ENCODE measurements at regions not wholly inside any gene's neighbourhood (a gene's known extent, or its start where the extent isn't known, plus 50 kb on each side); places are given as distances from the start of the nearest gene placed in this dataset.

GRCh38 chr17:52228823-52229222 is 70.3 kb upstream of the CA10 start:
- Mint-ChIP-seq H3K36me3 (ENCODE audit: low read depth) (no peaks in the 10 kb centered on the region), H3K4me1 (ENCODE audit: low read depth) (no peaks in the 10 kb centered on the region), H3K27ac (ENCODE audit: unreplicated experiment) (no peak overlapping the region), H3K4me3 (ENCODE audit: unreplicated experiment) (no peak overlapping the region), H3K9me3 (ENCODE audit: low read depth) (no peaks in the 10 kb centered on the region), H3K27me3 (ENCODE audit: low read depth) (peaks cover 2% of the 10 kb centered on the region)
- DNase-seq (ENCODE audit: low spot score), result no peak
- no peak for TF ChIP-seq CTCF (IDR thresholded peaks at IDR 0.05)

- Mint-ChIP-seq H3K4me3 (ENCODE audit: unreplicated experiment) (no peak overlapping the region), H3K27me3 (ENCODE audit: low read depth) (peaks cover 2% of the 10 kb centered on the region), H3K36me3 (ENCODE audit: low read depth) (no peaks in the 10 kb centered on the region), H3K27ac (ENCODE audit: unreplicated experiment) (no peak overlapping the region), H3K9me3 (ENCODE audit: low read depth) (no peaks in the 10 kb centered on the region), H3K4me1 (ENCODE audit: low read depth) (no peaks in the 10 kb centered on the region)
- no peak for TF ChIP-seq CTCF (IDR thresholded peaks at IDR 0.05)
- no peak for DNase-seq (ENCODE audit: low spot score)
These were observed 69.4 kb upstream of the CA10 start for GRCh38 chr17:52227926-52228325.

- Mint-ChIP-seq H3K27me3 (ENCODE audit: low read depth) (no peaks in the 10 kb centered on the region), H3K4me3 (ENCODE audit: unreplicated experiment) (no peak overlapping the region), H3K27ac (ENCODE audit: unreplicated experiment) (no peak overlapping the region), H3K9me3 (ENCODE audit: low read depth) (peaks cover 8% of the 10 kb centered on the region), H3K36me3 (ENCODE audit: low read depth) (no peaks in the 10 kb centered on the region), H3K4me1 (ENCODE audit: low read depth) (no peaks in the 10 kb centered on the region)
- no peak for TF ChIP-seq CTCF (IDR thresholded peaks at IDR 0.05)
- DNase-seq (ENCODE audit: low spot score), result no peak
These were observed 54.9 kb upstream of the CA10 start for GRCh38 chr17:52213451-52213850.

GRCh38 chr17:52212851-52213250 is 54.3 kb upstream of the CA10 start:
- DNase-seq (ENCODE audit: low spot score), result no peak
- no peaks in the 10 kb centered on the region for H3K4me1 Mint-ChIP-seq (ENCODE audit: low read depth)
- H3K27me3 Mint-ChIP-seq (ENCODE audit: low read depth), result no peaks in the 10 kb centered on the region
- no peak for TF ChIP-seq CTCF (IDR thresholded peaks at IDR 0.05)
- H3K27ac Mint-ChIP-seq (ENCODE audit: unreplicated experiment), result no peak overlapping the region
- H3K4me3 Mint-ChIP-seq (ENCODE audit: unreplicated experiment), result no peak overlapping the region
- H3K9me3 Mint-ChIP-seq (ENCODE audit: low read depth), result peaks cover 8% of the 10 kb centered on the region
- H3K36me3 Mint-ChIP-seq (ENCODE audit: low read depth), result no peaks in the 10 kb centered on the region

GRCh38 chr17:52209507-52209906 is 51.0 kb upstream of the CA10 start:
- H3K36me3 Mint-ChIP-seq (ENCODE audit: low read depth), result no peaks in the 10 kb centered on the region
- no peak overlapping the region for H3K27ac Mint-ChIP-seq (ENCODE audit: unreplicated experiment)
- H3K9me3 Mint-ChIP-seq (ENCODE audit: low read depth), result no peaks in the 10 kb centered on the region
- H3K4me3 Mint-ChIP-seq (ENCODE audit: unreplicated experiment), result no peak overlapping the region
- TF ChIP-seq CTCF (IDR thresholded peaks at IDR 0.05), result no peak
- no peaks in the 10 kb centered on the region for H3K4me1 Mint-ChIP-seq (ENCODE audit: low read depth)
- no peak for DNase-seq (ENCODE audit: low spot score)
- no peaks in the 10 kb centered on the region for H3K27me3 Mint-ChIP-seq (ENCODE audit: low read depth)

All from chondrocyte (in vitro differentiated cells).